Smooth muscle cell (in vitro differentiated cells): ENCODE measurements at regions not wholly inside any gene's neighbourhood (a gene's known extent, or its start where the extent isn't known, plus 50 kb on each side); places are given as distances from the start of the nearest gene placed in this dataset.

Source experiments
- DNase-seq: peaks from one replicate; lab custom pipeline; 2025; ENCODE audit not compliant: unreplicated experiment; lab: John Stamatoyannopoulos, UW
- H2AFZ ChIP-seq: fragments of 200-600 bp; sonication (generic); 2 replicates; pipeline ENCODE4 v1.6.0; 2016; ENCODE audit warnings: antibody characterized with exemption, low read depth, mild to moderate bottlenecking
- H3F3A ChIP-seq: fragments of 200-600 bp; sonication (generic); 2 replicates; pipeline ENCODE4 v1.6.0; 2017; ENCODE audit warnings: antibody characterized with exemption, low read depth
- H3K27ac ChIP-seq: fragments of 200-600 bp; sonication (generic); 2 replicates; pipeline ENCODE4 v1.5.1; 2016; ENCODE audit warnings: low read depth, mild to moderate bottlenecking
- H3K27me3 ChIP-seq: fragments of 200-600 bp; sonication (generic); 2 replicates; pipeline ENCODE4 v1.6.1; 2016; ENCODE audit warnings: low read depth, mild to moderate bottlenecking
- H3K36me3 ChIP-seq: fragments of 200-600 bp; sonication (generic); 2 replicates; pipeline ENCODE4 v1.5.1; 2016; ENCODE audit warnings: low read depth
- H3K4me1 ChIP-seq: fragments of 200-600 bp; sonication (generic); 2 replicates; pipeline ENCODE4 v1.5.1; 2016; ENCODE audit warnings: low read depth
- H3K4me2 ChIP-seq: fragments of 200-600 bp; sonication (generic); 2 replicates; pipeline ENCODE4 v1.6.0; 2016; ENCODE audit warnings: mild to moderate bottlenecking
- H3K4me3 ChIP-seq: fragments of 200-600 bp; sonication (generic); 2 replicates; pipeline ENCODE4 v1.5.1; 2016; ENCODE audit warnings: mild to moderate bottlenecking
- H3K79me2 ChIP-seq: fragments of 200-600 bp; sonication (generic); 2 replicates; pipeline ENCODE4 v1.6.0; 2016; ENCODE audit warnings: low read depth, mild to moderate bottlenecking
- H3K9ac ChIP-seq: fragments of 200-600 bp; sonication (generic); 2 replicates; pipeline ENCODE4 v1.6.0; 2016; ENCODE audit warnings: low read depth
- H3K9me3 ChIP-seq: fragments of 200-600 bp; sonication (generic); replicated peaks from 2 replicates; pipeline ENCODE4 v1.5.1; 2016; ENCODE audit warnings: low read depth
- H4K20me1 ChIP-seq: fragments of 200-600 bp; sonication (generic); 2 replicates; pipeline ENCODE4 v1.6.0; 2016; ENCODE audit warnings: low read depth
- WGBS: methylation state at CpG from one replicate; pipeline ENCODE4 v1.1.7; 2016; ENCODE audit warnings: low lambda C conversion rate; 5-methylcytosine and 5-hydroxymethylcytosine counted together
- TF ChIP-seq, protein P1 (sequence below): fragments of 200-600 bp; sonication (generic); IDR thresholded peaks from 2 replicates; pipeline ENCODE4 v1.5.1; 2017; ENCODE audit warnings: borderline replicate concordance, mild to moderate bottlenecking, antibody characterized with exemption; ENCODE audit not compliant: insufficient read depth, poor library complexity, severe bottlenecking

DNA sequence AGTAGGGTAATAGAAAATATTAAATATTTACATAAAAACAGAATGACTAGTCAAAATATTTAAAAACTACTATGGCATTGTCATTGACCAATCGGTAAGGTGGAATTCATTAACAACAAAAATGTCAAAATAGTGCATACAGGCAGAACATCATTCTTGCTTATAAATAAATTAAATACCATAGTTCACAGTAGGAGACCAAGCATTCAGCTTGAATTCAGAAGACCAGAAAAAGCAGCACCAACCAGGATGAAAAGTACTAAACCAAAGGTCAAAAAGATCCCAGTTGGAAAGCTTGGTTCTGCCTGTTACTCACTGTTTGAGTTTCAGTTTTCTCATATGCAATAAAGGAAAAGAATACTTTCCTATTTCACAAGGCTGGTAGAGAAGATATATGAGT, 244.3 kb downstream of the OSR1 start:
- no peaks in the 10 kb centered on the region for H3K36me3 ChIP-seq
- no peak overlapping the region for H2AFZ ChIP-seq
- H3K9me3 ChIP-seq: no peaks in the 10 kb centered on the region
- H3K27ac ChIP-seq: no peak overlapping the region
- H3K4me1 ChIP-seq: no peaks in the 10 kb centered on the region
- TF ChIP-seq, protein P1, sequence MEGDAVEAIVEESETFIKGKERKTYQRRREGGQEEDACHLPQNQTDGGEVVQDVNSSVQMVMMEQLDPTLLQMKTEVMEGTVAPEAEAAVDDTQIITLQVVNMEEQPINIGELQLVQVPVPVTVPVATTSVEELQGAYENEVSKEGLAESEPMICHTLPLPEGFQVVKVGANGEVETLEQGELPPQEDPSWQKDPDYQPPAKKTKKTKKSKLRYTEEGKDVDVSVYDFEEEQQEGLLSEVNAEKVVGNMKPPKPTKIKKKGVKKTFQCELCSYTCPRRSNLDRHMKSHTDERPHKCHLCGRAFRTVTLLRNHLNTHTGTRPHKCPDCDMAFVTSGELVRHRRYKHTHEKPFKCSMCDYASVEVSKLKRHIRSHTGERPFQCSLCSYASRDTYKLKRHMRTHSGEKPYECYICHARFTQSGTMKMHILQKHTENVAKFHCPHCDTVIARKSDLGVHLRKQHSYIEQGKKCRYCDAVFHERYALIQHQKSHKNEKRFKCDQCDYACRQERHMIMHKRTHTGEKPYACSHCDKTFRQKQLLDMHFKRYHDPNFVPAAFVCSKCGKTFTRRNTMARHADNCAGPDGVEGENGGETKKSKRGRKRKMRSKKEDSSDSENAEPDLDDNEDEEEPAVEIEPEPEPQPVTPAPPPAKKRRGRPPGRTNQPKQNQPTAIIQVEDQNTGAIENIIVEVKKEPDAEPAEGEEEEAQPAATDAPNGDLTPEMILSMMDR: no peak
- H3K4me3 ChIP-seq: no peak overlapping the region
- H3F3A ChIP-seq: no peaks in the 10 kb centered on the region
- DNase-seq: no peak
- H3K4me2 ChIP-seq: no peak overlapping the region
- no peak overlapping the region for H3K9ac ChIP-seq
- 91% methylated on average over 1 of the region's 1 CpG for WGBS
- no peaks in the 10 kb centered on the region for H3K79me2 ChIP-seq
- H3K27me3 ChIP-seq: no peaks in the 10 kb centered on the region
- H4K20me1 ChIP-seq: no peaks in the 10 kb centered on the region

GRCh38 chr2:19111354-19111753, 247.1 kb downstream of the OSR1 start:
- Histone ChIP-seq H3K27me3 (no peaks in the 10 kb centered on the region), H3K4me2 (no peak overlapping the region), H4K20me1 (no peaks in the 10 kb centered on the region), H3K4me1 (no peaks in the 10 kb centered on the region), H3K79me2 (no peaks in the 10 kb centered on the region), H3K36me3 (no peaks in the 10 kb centered on the region), H3K9ac (no peak overlapping the region), H3F3A (no peaks in the 10 kb centered on the region), H3K27ac (no peak overlapping the region), H3K4me3 (no peak overlapping the region), H2AFZ (no peak overlapping the region), H3K9me3 (no peaks in the 10 kb centered on the region)
- no peak for DNase-seq
- WGBS: 49% methylated on average over 3 of the region's 3 CpGs
- TF ChIP-seq, protein P1: no peak

DNA sequence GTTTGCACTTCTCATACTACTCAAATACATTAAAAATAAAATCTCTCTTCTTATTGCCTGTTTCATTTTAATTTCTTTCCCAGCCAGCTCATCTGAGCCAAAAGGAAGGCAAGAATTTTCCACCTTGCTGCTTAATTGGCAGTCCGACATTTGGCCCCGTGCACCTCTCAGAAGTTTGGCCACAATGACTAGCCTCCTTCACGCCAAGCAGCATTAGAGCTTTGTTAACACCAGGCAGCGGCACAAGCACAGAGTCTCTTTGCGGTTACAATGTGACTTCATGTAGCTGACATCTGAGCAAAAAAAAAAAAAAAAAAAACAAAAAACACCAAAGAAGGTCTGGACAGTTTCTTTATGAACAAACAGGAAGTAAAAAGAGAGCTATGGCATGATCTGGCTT, 248.9 kb downstream of the OSR1 start:
- H3K9me3 ChIP-seq: no peaks in the 10 kb centered on the region
- no peak overlapping the region for H3K27ac ChIP-seq
- H3K79me2 ChIP-seq: no peaks in the 10 kb centered on the region
- no peak overlapping the region for H3K4me2 ChIP-seq
- H3F3A ChIP-seq: no peaks in the 10 kb centered on the region
- no peak overlapping the region for H3K9ac ChIP-seq
- TF ChIP-seq, protein P1: no peak
- 96% methylated on average over 5 of the region's 5 CpGs for WGBS
- no peaks in the 10 kb centered on the region for H3K4me1 ChIP-seq
- H3K36me3 ChIP-seq: no peaks in the 10 kb centered on the region
- no peaks in the 10 kb centered on the region for H3K27me3 ChIP-seq
- DNase-seq: no peak
- H4K20me1 ChIP-seq: no peaks in the 10 kb centered on the region
- no peak overlapping the region for H2AFZ ChIP-seq
- no peak overlapping the region for H3K4me3 ChIP-seq

GRCh38 chr2:19106376-19106775, 252.0 kb downstream of the OSR1 start:
- 95% methylated on average over 1 of the region's 1 CpG for WGBS

More at GRCh38 chr2:19106376-19106775, 252.0 kb downstream of the OSR1 start:
- Histone ChIP-seq H3K36me3 (no peaks in the 10 kb centered on the region), H3K4me2 (no peak overlapping the region), H3K27ac (no peak overlapping the region), H3K4me1 (no peaks in the 10 kb centered on the region), H4K20me1 (no peaks in the 10 kb centered on the region), H3K79me2 (no peaks in the 10 kb centered on the region), H3K9me3 (no peaks in the 10 kb centered on the region), H3K27me3 (no peaks in the 10 kb centered on the region), H3F3A (no peaks in the 10 kb centered on the region), H2AFZ (no peak overlapping the region), H3K4me3 (no peak overlapping the region), H3K9ac (no peak overlapping the region)
- TF ChIP-seq, protein P1: no peak
- DNase-seq: no peak
